Astrocyte (in vitro differentiated cells and primary cell): ENCODE measurements at regions not wholly inside any gene's neighbourhood (a gene's known extent, or its start where the extent isn't known, plus 50 kb on each side); places are given as distances from the start of the nearest gene placed in this dataset.

ENCODE experiments used
- DNase-seq: peaks from one replicate; pipeline ENCODE4 v3.0.0-alpha.2; 2010; ENCODE audit warnings: low read depth
- FAIRE-seq: peaks from 2 replicates; lab custom pipeline; 2011; peaks lifted over from hg19 to GRCh38; lab: Jason Lieb, UNC
- H2AFZ ChIP-seq: 2 replicates; pipeline ENCODE4 v1.6.0; 2012; ENCODE audit warnings: low read depth, low read length, inconsistent platforms
- H3K27ac ChIP-seq: 2 replicates; pipeline ENCODE4 v1.5.1; 2011; ENCODE audit warnings: low read depth, low read length, inconsistent platforms
- H3K27me3 ChIP-seq: 2 replicates; pipeline ENCODE4 v1.6.0; 2011; ENCODE audit warnings: low read length, inconsistent platforms; ENCODE audit not compliant: insufficient read depth
- H3K36me3 ChIP-seq: 2 replicates; pipeline ENCODE4 v1.5.1; 2011; ENCODE audit warnings: low read length, inconsistent platforms; ENCODE audit not compliant: insufficient read depth
- H3K4me1 ChIP-seq: 2 replicates; pipeline ENCODE4 v1.5.1; 2011; ENCODE audit warnings: low read length, inconsistent platforms; ENCODE audit not compliant: insufficient read depth
- H3K4me2 ChIP-seq: 2 replicates; pipeline ENCODE4 v1.6.0; 2012; ENCODE audit warnings: low read length, inconsistent platforms
- H3K4me3 ChIP-seq: 2 replicates; pipeline ENCODE4 v1.5.1; 2011; ENCODE audit warnings: low read depth, mild to moderate bottlenecking, low read length, inconsistent platforms; ENCODE audit not compliant: insufficient read depth
- H3K79me2 ChIP-seq: 2 replicates; pipeline ENCODE4 v1.6.0; 2012; ENCODE audit warnings: mild to moderate bottlenecking, low read length, inconsistent platforms; ENCODE audit not compliant: insufficient read depth
- H3K9ac ChIP-seq: 2 replicates; pipeline ENCODE4 v1.6.0; 2012; ENCODE audit warnings: mild to moderate bottlenecking, low read length, inconsistent platforms
- H3K9me3 ChIP-seq: 2 replicates; pipeline ENCODE4 v1.5.1; 2012; ENCODE audit warnings: low read depth, mild to moderate bottlenecking, low read length, inconsistent platforms; ENCODE audit not compliant: insufficient read depth
- H4K20me1 ChIP-seq: 2 replicates; pipeline ENCODE4 v1.6.0; 2012; ENCODE audit warnings: low read length, inconsistent platforms; ENCODE audit not compliant: insufficient read depth
- H3K27ac Mint-ChIP-seq: one replicate; pipeline ENCODE4 v1.8.0; 2021; ENCODE audit warnings: mild to moderate bottlenecking, mixed read lengths; ENCODE audit not compliant: unreplicated experiment
- H3K27me3 Mint-ChIP-seq: one replicate; pipeline ENCODE4 v1.8.0; 2021; ENCODE audit warnings: low read depth, mixed read lengths; ENCODE audit not compliant: unreplicated experiment
- H3K36me3 Mint-ChIP-seq: one replicate; pipeline ENCODE4 v1.8.0; 2021; ENCODE audit warnings: low read depth, mixed read lengths; ENCODE audit not compliant: unreplicated experiment
- H3K4me1 Mint-ChIP-seq: one replicate; pipeline ENCODE4 v1.8.0; 2021; ENCODE audit warnings: low read depth, mixed read lengths; ENCODE audit not compliant: unreplicated experiment
- H3K4me3 Mint-ChIP-seq: one replicate; pipeline ENCODE4 v1.8.0; 2021; ENCODE audit warnings: mild to moderate bottlenecking, moderate library complexity, mixed read lengths; ENCODE audit not compliant: unreplicated experiment
- H3K9me3 Mint-ChIP-seq: one replicate; pipeline ENCODE4 v1.8.0; 2021; ENCODE audit warnings: mild to moderate bottlenecking, mixed read lengths; ENCODE audit not compliant: unreplicated experiment
- CTCF ChIP-seq: IDR thresholded peaks from 2 replicates; pipeline ENCODE4 v1.5.1; 2011; ENCODE audit warnings: low read depth, mild to moderate bottlenecking, inconsistent platforms, low read length, moderate library complexity; ENCODE audit not compliant: insufficient read depth
- EZH2 ChIP-seq: IDR thresholded peaks from 2 replicates; pipeline ENCODE4 v1.6.1; 2012; ENCODE audit warnings: mild to moderate bottlenecking, low read length, inconsistent platforms; ENCODE audit not compliant: insufficient read depth

GRCh38 chr1:76759171-76759860, 108.0 kb upstream of the ST6GALNAC5 start:
- H3K4me1 Mint-ChIP-seq, result no peaks in the 10 kb centered on the region
- H3K27ac Mint-ChIP-seq, result no peak overlapping the region
- no peaks in the 10 kb centered on the region for H3K36me3 Mint-ChIP-seq
- H3K4me1 ChIP-seq, result no peaks in the 10 kb centered on the region
- no peak overlapping the region for H2AFZ ChIP-seq
- H3K4me3 Mint-ChIP-seq, result no peak overlapping the region
- H3K36me3 ChIP-seq, result no peaks in the 10 kb centered on the region
- no peaks in the 10 kb centered on the region for H3K79me2 ChIP-seq
- H3K27me3 Mint-ChIP-seq, result peaks cover 10% of the 10 kb centered on the region
- no peak overlapping the region for H3K4me3 ChIP-seq
- DNase-seq (no peak), FAIRE-seq (no peak)
- no peaks in the 10 kb centered on the region for H3K9me3 ChIP-seq
- no peak overlapping the region for H3K9ac ChIP-seq
- H3K27me3 ChIP-seq, result no peaks in the 10 kb centered on the region
- no peak overlapping the region for H3K27ac ChIP-seq
- H4K20me1 ChIP-seq, result no peaks in the 10 kb centered on the region
- no peak overlapping the region for H3K4me2 ChIP-seq
- no peak for TF ChIP-seq CTCF
- no peak for TF ChIP-seq EZH2
- peaks cover 7% of the 10 kb centered on the region for H3K9me3 Mint-ChIP-seq

DNA sequence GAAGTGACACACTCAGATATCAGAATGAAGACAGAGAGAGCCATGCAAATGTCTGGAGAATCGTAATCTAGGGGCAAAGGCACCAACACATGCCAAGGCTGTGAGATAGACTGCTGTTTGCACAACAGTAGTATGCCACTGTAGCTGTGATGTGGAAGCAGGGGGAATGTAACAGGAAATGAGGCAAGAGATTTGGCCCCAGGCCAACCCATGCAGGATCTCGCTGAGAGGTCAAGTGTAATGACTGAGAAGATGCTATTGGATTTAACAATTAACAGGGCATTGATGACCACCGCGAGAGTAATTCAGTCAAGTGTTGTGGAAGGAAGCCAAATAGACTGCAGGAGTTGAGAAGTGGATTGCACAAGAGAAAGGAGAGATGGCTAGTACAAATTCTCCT, 107.3 kb upstream of the ST6GALNAC5 start:
- no peak overlapping the region for H3K27ac ChIP-seq
- no peaks in the 10 kb centered on the region for H3K79me2 ChIP-seq
- no peaks in the 10 kb centered on the region for H4K20me1 ChIP-seq
- H3K4me2 ChIP-seq, result no peak overlapping the region
- H3K4me3 ChIP-seq, result no peak overlapping the region
- Mint-ChIP-seq H3K27ac (no peak overlapping the region), H3K36me3 (no peaks in the 10 kb centered on the region), H3K9me3 (peaks cover 7% of the 10 kb centered on the region), H3K4me1 (no peaks in the 10 kb centered on the region), H3K4me3 (no peak overlapping the region), H3K27me3 (peaks cover 12% of the 10 kb centered on the region)
- no peaks in the 10 kb centered on the region for H3K36me3 ChIP-seq
- no peaks in the 10 kb centered on the region for H3K9me3 ChIP-seq
- H3K27me3 ChIP-seq, result no peaks in the 10 kb centered on the region
- no peak for FAIRE-seq
- no peak for TF ChIP-seq EZH2
- TF ChIP-seq CTCF, result no peak
- no peak overlapping the region for H2AFZ ChIP-seq
- DNase-seq, result peak; percentile 17
- no peak overlapping the region for H3K9ac ChIP-seq
- no peaks in the 10 kb centered on the region for H3K4me1 ChIP-seq

DNA sequence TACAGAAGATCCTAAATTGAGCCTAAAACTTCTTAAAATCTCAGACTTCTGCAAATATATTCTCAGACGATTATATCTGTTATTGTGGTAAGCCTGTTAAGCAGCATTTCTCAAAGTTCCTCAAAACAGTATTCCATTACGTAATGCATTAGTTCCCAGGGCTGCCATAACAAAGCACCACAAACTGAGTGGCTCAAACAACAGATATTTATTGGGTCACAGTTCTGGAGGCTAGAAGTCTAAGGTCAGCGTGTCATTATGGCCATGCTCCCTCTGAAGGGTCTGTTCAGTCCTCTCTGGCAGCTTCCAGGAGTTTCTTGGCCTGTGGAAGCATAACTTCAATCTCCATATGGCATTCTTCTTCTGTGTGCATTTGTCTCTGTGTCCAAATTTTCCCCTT, 103.5 kb upstream of the ST6GALNAC5 start:
- H3K4me1 ChIP-seq, result no peaks in the 10 kb centered on the region
- no peak overlapping the region for H3K27ac Mint-ChIP-seq
- DNase-seq, result no peak
- no peak for TF ChIP-seq EZH2
- TF ChIP-seq CTCF, result no peak
- H3K27ac ChIP-seq, result no peak overlapping the region
- no peaks in the 10 kb centered on the region for H3K27me3 ChIP-seq
- no peaks in the 10 kb centered on the region for H3K36me3 ChIP-seq
- no peak overlapping the region for H3K4me3 ChIP-seq
- H3K79me2 ChIP-seq, result no peaks in the 10 kb centered on the region
- FAIRE-seq, result no peak
- H3K9me3 Mint-ChIP-seq, result peaks cover 5% of the 10 kb centered on the region
- H3K4me1 Mint-ChIP-seq, result no peaks in the 10 kb centered on the region
- no peaks in the 10 kb centered on the region for H3K9me3 ChIP-seq
- H2AFZ ChIP-seq, result no peak overlapping the region
- H3K4me2 ChIP-seq, result no peak overlapping the region
- peaks cover 8% of the 10 kb centered on the region for H3K27me3 Mint-ChIP-seq
- H3K9ac ChIP-seq, result no peak overlapping the region
- H3K36me3 Mint-ChIP-seq, result no peaks in the 10 kb centered on the region
- H3K4me3 Mint-ChIP-seq, result no peak overlapping the region
- no peaks in the 10 kb centered on the region for H4K20me1 ChIP-seq
